Caco-2 (cell line): ENCODE measurements at regions not wholly inside any gene's neighbourhood (a gene's known extent, or its start where the extent isn't known, plus 50 kb on each side); places are given as distances from the start of the nearest gene placed in this dataset.

Source experiments
- BruUV-seq: library from RNA; stranded (reverse); fragments of 400-500 nt; replicated peaks from 2 replicates; lab custom pipeline; 2021; lab: Mats Ljungman, UMichigan
- CTCF ChIA-PET: fragments of 300-600 bp; sonication (Branson Sonifier 250); formaldehyde crosslinking; loops from one replicate; lab custom pipeline; 2022; ENCODE audit warnings: antibody characterized with exemption; lab: Charles Lee
- POLR2A ChIA-PET: fragments of 300-600 bp; sonication (Branson Sonifier 250); formaldehyde crosslinking; loops from one replicate; lab custom pipeline; 2022; ENCODE audit warnings: antibody characterized with exemption; lab: Charles Lee
- DNase-seq, 2 experiments: peaks; one replicate each; pipeline versions ENCODE4 v3.0.0 to v3.0.0-alpha.2; 2020 to 2022
- H3K27me3 ChIP-seq: replicated peaks from 2 replicates; pipeline ENCODE4 v1.6.0; 2011; ENCODE audit warnings: low read length; ENCODE audit not compliant: control insufficient read depth, insufficient read depth
- H3K36me3 ChIP-seq: 2 replicates; pipeline ENCODE4 v1.5.1; 2011; ENCODE audit warnings: low read length; ENCODE audit not compliant: control insufficient read depth, insufficient read depth
- H3K4me1 ChIP-seq: fragments of 250-450 bp; sonication (Bioruptor Pico); 2 replicates; pipeline ENCODE4 v1.5.1; 2020; ENCODE audit warnings: mild to moderate bottlenecking
- H3K4me3 ChIP-seq: 2 replicates; pipeline ENCODE4 v1.5.1; 2011; ENCODE audit warnings: low read depth, mild to moderate bottlenecking, control low read depth, low read length
- H3K9me3 ChIP-seq: fragments of 250-450 bp; sonication (Bioruptor Pico); 2 replicates; pipeline ENCODE4 v1.5.1; 2020; ENCODE audit warnings: mild to moderate bottlenecking, moderate library complexity
- H3K27ac Mint-ChIP-seq: one replicate; pipeline ENCODE4 v1.8.0; 2022; ENCODE audit warnings: mixed read lengths; ENCODE audit not compliant: unreplicated experiment
- H3K27me3 Mint-ChIP-seq: one replicate; pipeline ENCODE4 v1.8.0; 2022; ENCODE audit warnings: mixed read lengths; ENCODE audit not compliant: insufficient read depth, unreplicated experiment
- H3K36me3 Mint-ChIP-seq: one replicate; pipeline ENCODE4 v1.8.0; 2022; ENCODE audit warnings: mild to moderate bottlenecking, mixed read lengths; ENCODE audit not compliant: insufficient read depth, unreplicated experiment
- H3K4me1 Mint-ChIP-seq: one replicate; pipeline ENCODE4 v1.8.0; 2022; ENCODE audit warnings: low read depth, mixed read lengths; ENCODE audit not compliant: unreplicated experiment
- H3K4me3 Mint-ChIP-seq: one replicate; pipeline ENCODE4 v1.8.0; 2022; ENCODE audit warnings: mild to moderate bottlenecking, moderate library complexity, mixed read lengths; ENCODE audit not compliant: unreplicated experiment
- H3K9me3 Mint-ChIP-seq: one replicate; pipeline ENCODE4 v1.8.0; 2022; ENCODE audit warnings: mixed read lengths; ENCODE audit not compliant: unreplicated experiment
- CTCF ChIP-seq, 2 experiments: fragments of 200-600 bp in 1 of 2; IDR thresholded peaks; 1 replicate in 1 of 2; 2 replicates in 1 of 2; pipeline versions ENCODE4 v1.5.1 to v1.8.0; 2011 to 2022; ENCODE audit warnings: antibody characterized with exemption in 1 of 2, control low read depth in 1 of 2, inconsistent platforms in 1 of 2, low read depth in 1 of 2, low read length in 1 of 2, mild to moderate bottlenecking in 1 of 2, moderate library complexity in 1 of 2; ENCODE audit not compliant: insufficient read depth in 1 of 2, severe bottlenecking in 1 of 2, unreplicated experiment in 1 of 2
- intact Hi-C: fragments of 100-400 bp; cut with micrococcal nuclease; formaldehyde crosslinking; loops from one replicate; pipeline ENCODE4 v1.10.0; 2022; ENCODE audit not compliant: unreplicated experiment

- no peak for TF ChIP-seq CTCF (IDR thresholded peaks at IDR 0.05; ENCODE audit: insufficient read depth in 1 of 2, low read depth in 1 of 2, low read length in 1 of 2, severe bottlenecking in 1 of 2, unreplicated experiment in 1 of 2)
- H3K27me3 Mint-ChIP-seq: no peaks in the 10 kb centered on the region
- CTCF ChIA-PET: no interaction called here
- peaks cover 21% of the 10 kb centered on the region for H3K9me3 Mint-ChIP-seq
- H3K9me3 ChIP-seq: no peaks in the 10 kb centered on the region
- no peaks in the 10 kb centered on the region for H3K36me3 ChIP-seq
- no peaks in the 10 kb centered on the region for H3K36me3 Mint-ChIP-seq
- DNase-seq: no peak
- H3K4me1 ChIP-seq: no peaks in the 10 kb centered on the region
- no peak overlapping the region for H3K4me3 ChIP-seq
- H3K27ac Mint-ChIP-seq: no peak overlapping the region
- POLR2A ChIA-PET: no interaction called here
- no TSS peak for BruUV-seq
- H3K27me3 ChIP-seq: no peaks in the 10 kb centered on the region
- no peak overlapping the region for H3K4me3 Mint-ChIP-seq
- H3K4me1 Mint-ChIP-seq: no peaks in the 10 kb centered on the region
- intact Hi-C loops: no loop called here
Observed at GRCh38 chr18:14908541-14908940, 160.6 kb downstream of the ANKRD30B start.

- Mint-ChIP-seq H3K4me3 (no peak overlapping the region), H3K36me3 (no peaks in the 10 kb centered on the region), H3K9me3 (peaks cover 10% of the 10 kb centered on the region), H3K27me3 (no peaks in the 10 kb centered on the region), H3K27ac (no peak overlapping the region), H3K4me1 (peaks cover 6% of the 10 kb centered on the region)
- Histone ChIP-seq H3K4me1 (no peaks in the 10 kb centered on the region), H3K9me3 (no peaks in the 10 kb centered on the region), H3K27me3 (no peaks in the 10 kb centered on the region), H3K4me3 (no peak overlapping the region), H3K36me3 (no peaks in the 10 kb centered on the region)
- intact Hi-C loops: no loop called here
- TF ChIP-seq CTCF (IDR thresholded peaks at IDR 0.05; ENCODE audit: insufficient read depth in 1 of 2, low read depth in 1 of 2, low read length in 1 of 2, severe bottlenecking in 1 of 2, unreplicated experiment in 1 of 2): no peak
- CTCF ChIA-PET: no interaction called here
- POLR2A ChIA-PET: no interaction called here
- DNase-seq: no peak
- BruUV-seq: no TSS peak
Observed at GRCh38 chr18:14912967-14913366, 165.0 kb downstream of the ANKRD30B start.

GRCh38 chr18:14914121-14914520 is 166.1 kb downstream of the ANKRD30B start:
- Mint-ChIP-seq H3K9me3 (peaks cover 10% of the 10 kb centered on the region), H3K4me3 (no peak overlapping the region), H3K27me3 (no peaks in the 10 kb centered on the region), H3K27ac (no peak overlapping the region), H3K36me3 (no peaks in the 10 kb centered on the region), H3K4me1 (peaks cover 6% of the 10 kb centered on the region)
- POLR2A ChIA-PET: no interaction called here
- intact Hi-C loops: no loop called here
- CTCF ChIA-PET: no interaction called here
- no TSS peak for BruUV-seq
- no peaks in the 10 kb centered on the region for H3K27me3 ChIP-seq
- H3K4me3 ChIP-seq: no peak overlapping the region
- H3K4me1 ChIP-seq: no peaks in the 10 kb centered on the region
- no peak for DNase-seq
- H3K9me3 ChIP-seq: no peaks in the 10 kb centered on the region
- no peaks in the 10 kb centered on the region for H3K36me3 ChIP-seq
- TF ChIP-seq CTCF (IDR thresholded peaks at IDR 0.05; ENCODE audit: insufficient read depth in 1 of 2, low read depth in 1 of 2, low read length in 1 of 2, severe bottlenecking in 1 of 2, unreplicated experiment in 1 of 2): no peak
